Trophoblast cell (in vitro differentiated cells and primary cell): ENCODE measurements at regions not wholly inside any gene's neighbourhood (a gene's known extent, or its start where the extent isn't known, plus 50 kb on each side); places are given as distances from the start of the nearest gene placed in this dataset.

Experiments
- DNase-seq, 2 donors: peaks; one replicate each; pipeline ENCODE4 v3.0.0-alpha.2; 2016
- H2AFZ ChIP-seq: 2 replicates; pipeline ENCODE4 v1.6.1; 2013; ENCODE audit warnings: low read length, moderate library complexity, mild to moderate bottlenecking; ENCODE audit not compliant: insufficient read depth, poor library complexity
- H2AK5ac ChIP-seq: 2 replicates; pipeline ENCODE4 v1.6.1; 2013; ENCODE audit warnings: mild to moderate bottlenecking, low read length
- H2BK120ac ChIP-seq: 2 replicates; pipeline ENCODE4 v1.6.1; 2013; ENCODE audit warnings: low read length, mild to moderate bottlenecking, moderate library complexity; ENCODE audit not compliant: insufficient read depth, poor library complexity
- H2BK12ac ChIP-seq: 2 replicates; pipeline ENCODE4 v1.6.1; 2013; ENCODE audit warnings: mild to moderate bottlenecking, low read length, moderate library complexity
- H2BK5ac ChIP-seq: 2 replicates; pipeline ENCODE4 v1.6.1; 2013; ENCODE audit warnings: low read length, low read depth, moderate library complexity, mild to moderate bottlenecking; ENCODE audit not compliant: poor library complexity
- H3K14ac ChIP-seq: 2 replicates; pipeline ENCODE4 v1.6.1; 2013; ENCODE audit warnings: mild to moderate bottlenecking, low read length
- H3K18ac ChIP-seq: 2 replicates; pipeline ENCODE4 v1.6.1; 2013; ENCODE audit warnings: mild to moderate bottlenecking, low read length
- H3K23ac ChIP-seq: 2 replicates; pipeline ENCODE4 v1.6.1; 2013; ENCODE audit warnings: low read length
- H3K27ac ChIP-seq: 2 replicates; pipeline ENCODE4 v1.5.1; 2013; ENCODE audit warnings: low read depth, mild to moderate bottlenecking, inconsistent platforms, low read length, moderate library complexity
- H3K27me3 ChIP-seq: 2 replicates; pipeline ENCODE4 v1.6.1; 2013; ENCODE audit warnings: inconsistent platforms, mild to moderate bottlenecking, low read length, moderate library complexity; ENCODE audit not compliant: insufficient read depth
- H3K36me3 ChIP-seq, 2 experiments: 1 replicate in 1 of 2; 2 replicates in 1 of 2; pipeline ENCODE4 v1.6.1; 2013; ENCODE audit warnings: low read length in 2 of 2, mild to moderate bottlenecking in 2 of 2, moderate library complexity in 1 of 2; ENCODE audit not compliant: insufficient read depth in 2 of 2, control insufficient read depth in 1 of 2
- H3K4ac ChIP-seq: 2 replicates; pipeline ENCODE4 v1.6.1; 2013; ENCODE audit warnings: low read depth, mild to moderate bottlenecking, low read length, moderate library complexity
- H3K4me1 ChIP-seq, 2 experiments: 1 replicate in 1 of 2; 2 replicates in 1 of 2; pipeline ENCODE4 v1.6.1; 2013; ENCODE audit warnings: low read length in 2 of 2, mild to moderate bottlenecking in 2 of 2, moderate library complexity in 1 of 2; ENCODE audit not compliant: insufficient read depth in 2 of 2, control insufficient read depth in 1 of 2
- H3K4me2 ChIP-seq: 2 replicates; pipeline ENCODE4 v1.6.1; 2013; ENCODE audit warnings: inconsistent platforms, mild to moderate bottlenecking, low read length, moderate library complexity
- H3K4me3 ChIP-seq: 2 replicates; pipeline ENCODE4 v1.5.1; 2013; ENCODE audit warnings: mild to moderate bottlenecking, low read depth, low read length, inconsistent platforms
- H3K79me1 ChIP-seq: one replicate; pipeline ENCODE4 v1.6.1; 2013; ENCODE audit warnings: low read length
- H3K79me2 ChIP-seq: 2 replicates; pipeline ENCODE4 v1.6.1; 2013; ENCODE audit warnings: low read length, mild to moderate bottlenecking; ENCODE audit not compliant: control insufficient read depth, insufficient read depth, poor library complexity
- H3K9ac ChIP-seq: 2 replicates; pipeline ENCODE4 v1.6.1; 2013; ENCODE audit warnings: mild to moderate bottlenecking, low read length
- H3K9me3 ChIP-seq: 2 replicates; pipeline ENCODE4 v1.6.1; 2013; ENCODE audit warnings: low read depth, mild to moderate bottlenecking, control low read depth, inconsistent platforms, low read length; ENCODE audit not compliant: insufficient read depth
- H4K12ac ChIP-seq: 2 replicates; pipeline ENCODE4 v1.6.1; 2013; ENCODE audit warnings: low read depth, mild to moderate bottlenecking, low read length, moderate library complexity
- H4K8ac ChIP-seq: 2 replicates; pipeline ENCODE4 v1.6.1; 2013; ENCODE audit warnings: low read depth, mild to moderate bottlenecking, low read length, moderate library complexity
- H4K91ac ChIP-seq: one replicate; pipeline ENCODE4 v1.6.1; 2013; ENCODE audit warnings: low read depth, mild to moderate bottlenecking, low read length, moderate library complexity
- WGBS: extraction: QIAGEN DNeasy Blood & Tissue Kit; methylation state at CpG from one replicate; pipeline ENCODE4 v1.1.7; 2013; ENCODE audit warnings: missing lambda C conversion rate; ENCODE audit not compliant: insufficient read length, insufficient coverage; ENCODE audit errors: extremely low coverage; 5-methylcytosine and 5-hydroxymethylcytosine counted together

- no peak overlapping the region for H3K18ac ChIP-seq
- no peaks in the 10 kb centered on the region for H3K4me1 ChIP-seq
- H3K27ac ChIP-seq = no peak overlapping the region
- no peak overlapping the region for H3K9ac ChIP-seq
- H3K14ac ChIP-seq = no peak overlapping the region
- H4K91ac ChIP-seq = no peak overlapping the region
- no peaks in the 10 kb centered on the region for H3K79me1 ChIP-seq
- no peak overlapping the region for H3K4me2 ChIP-seq
- H2BK12ac ChIP-seq = no peak overlapping the region
- H2AK5ac ChIP-seq = no peak overlapping the region
- H3K23ac ChIP-seq = no peak overlapping the region
- no peak overlapping the region for H4K8ac ChIP-seq
- H3K79me2 ChIP-seq = no peaks in the 10 kb centered on the region
- H2BK5ac ChIP-seq = no peak overlapping the region
- H2AFZ ChIP-seq = no peak overlapping the region
- H3K9me3 ChIP-seq = no peaks in the 10 kb centered on the region
- no peak for DNase-seq
- no peaks in the 10 kb centered on the region for H3K36me3 ChIP-seq
- H2BK120ac ChIP-seq = no peak overlapping the region
- H3K27me3 ChIP-seq = no peaks in the 10 kb centered on the region
- H3K4ac ChIP-seq = no peak overlapping the region
- H4K12ac ChIP-seq = no peak overlapping the region
- WGBS = no CpG with 5 or more reads among the region's 3 CpGs
- H3K4me3 ChIP-seq = no peak overlapping the region
Observed at GRCh38 chr4:27233531-27233930, 372.9 kb downstream of the STIM2 start.

GRCh38 chr4:27234306-27234899 is 373.8 kb downstream of the STIM2 start:
- Histone ChIP-seq H3K4me3 (no peak overlapping the region), H3K23ac (no peak overlapping the region), H2AK5ac (no peak overlapping the region), H3K79me2 (no peaks in the 10 kb centered on the region), H3K9ac (no peak overlapping the region), H2BK120ac (no peak overlapping the region), H4K8ac (no peak overlapping the region), H3K4ac (no peak overlapping the region), H3K36me3 (no peaks in the 10 kb centered on the region), H3K79me1 (no peaks in the 10 kb centered on the region), H3K27ac (no peak overlapping the region), H4K12ac (no peak overlapping the region), H2BK12ac (no peak overlapping the region), H3K4me2 (no peak overlapping the region), H2BK5ac (no peak overlapping the region), H3K18ac (no peak overlapping the region), H3K9me3 (no peaks in the 10 kb centered on the region), H2AFZ (no peak overlapping the region), H4K91ac (no peak overlapping the region), H3K27me3 (no peaks in the 10 kb centered on the region), H3K4me1 (no peaks in the 10 kb centered on the region), H3K14ac (no peak overlapping the region)
- no peak for DNase-seq
- no CpG with 5 or more reads among the region's 6 CpGs for WGBS

- WGBS = no CpG with 5 or more reads among the region's 4 CpGs
- H2BK5ac ChIP-seq = no peak overlapping the region
- H3K4ac ChIP-seq = no peak overlapping the region
- no peak for DNase-seq
- no peaks in the 10 kb centered on the region for H3K4me1 ChIP-seq
- H3K9me3 ChIP-seq = no peaks in the 10 kb centered on the region
- no peak overlapping the region for H4K12ac ChIP-seq
- H3K79me2 ChIP-seq = no peaks in the 10 kb centered on the region
- H3K27me3 ChIP-seq = no peaks in the 10 kb centered on the region
- no peak overlapping the region for H3K9ac ChIP-seq
- no peak overlapping the region for H3K4me2 ChIP-seq
- no peak overlapping the region for H4K91ac ChIP-seq
- H3K36me3 ChIP-seq = no peaks in the 10 kb centered on the region
- H2AK5ac ChIP-seq = no peak overlapping the region
- no peak overlapping the region for H2AFZ ChIP-seq
- no peak overlapping the region for H3K14ac ChIP-seq
- H2BK12ac ChIP-seq = no peak overlapping the region
- no peak overlapping the region for H2BK120ac ChIP-seq
- H4K8ac ChIP-seq = no peak overlapping the region
- H3K27ac ChIP-seq = no peak overlapping the region
- no peak overlapping the region for H3K23ac ChIP-seq
- H3K18ac ChIP-seq = no peak overlapping the region
- no peaks in the 10 kb centered on the region for H3K79me1 ChIP-seq
- no peak overlapping the region for H3K4me3 ChIP-seq
Observed at GRCh38 chr4:27239641-27240040, 379.0 kb downstream of the STIM2 start.

GRCh38 chr4:27242217-27242616 is 381.6 kb downstream of the STIM2 start:
- Histone ChIP-seq H4K8ac (no peak overlapping the region), H3K27me3 (no peaks in the 10 kb centered on the region), H3K14ac (no peak overlapping the region), H2BK5ac (no peak overlapping the region), H3K4me1 (no peaks in the 10 kb centered on the region), H3K79me1 (no peaks in the 10 kb centered on the region), H3K79me2 (no peaks in the 10 kb centered on the region), H4K12ac (no peak overlapping the region), H3K4me3 (no peak overlapping the region), H3K27ac (no peak overlapping the region), H3K4me2 (no peak overlapping the region), H4K91ac (no peak overlapping the region), H3K9ac (no peak overlapping the region), H3K9me3 (no peaks in the 10 kb centered on the region), H2AK5ac (no peak overlapping the region), H2BK120ac (no peak overlapping the region), H2BK12ac (no peak overlapping the region), H3K36me3 (no peaks in the 10 kb centered on the region), H3K18ac (no peak overlapping the region), H3K23ac (no peak overlapping the region), H3K4ac (no peak overlapping the region), H2AFZ (no peak overlapping the region)
- DNase-seq = no peak
